ENCODE measurements at regions not wholly inside any gene's neighbourhood (a gene's known extent, or its start where the extent isn't known, plus 50 kb on each side); places are given as distances from the start of the nearest gene placed in this dataset.

DNA sequence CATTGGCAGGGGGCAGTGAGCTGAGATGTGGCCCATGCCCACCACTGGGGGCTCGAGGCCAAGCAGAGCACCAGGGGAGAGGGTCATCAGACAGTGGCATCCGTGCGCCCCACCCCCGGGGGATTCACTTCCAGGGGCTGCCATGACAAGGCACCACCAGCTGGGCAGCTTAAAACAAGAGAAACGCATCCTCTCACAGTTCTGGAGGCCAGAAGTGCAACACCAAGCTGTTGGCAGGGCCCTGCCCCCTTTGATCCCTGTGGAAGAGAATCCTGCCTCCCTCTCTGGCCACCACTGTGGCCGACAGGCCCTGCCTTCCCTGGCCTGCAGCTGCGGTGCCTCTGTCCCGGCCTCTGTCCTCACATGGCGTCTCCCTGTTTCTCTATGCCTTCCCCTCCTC lies 187.7 kb upstream of the ID2 start:
- H3K36me3 ChIP-seq (ENCODE audit: control insufficient read depth, insufficient read depth, low read length), result no peaks in the 10 kb centered on the region
- H3K4me3 ChIP-seq (ENCODE audit: insufficient read depth, low read depth, low read length, poor library complexity, severe bottlenecking), result no peak overlapping the region
- no peak for DNase-seq
- H3K9me3 ChIP-seq (ENCODE audit: control insufficient read depth, low read length), result no peaks in the 10 kb centered on the region
- H3K27ac ChIP-seq (ENCODE audit: insufficient read depth, low read length, poor library complexity, severe bottlenecking), result no peak overlapping the region
- peaks cover 8% of the 10 kb centered on the region for H3K4me1 ChIP-seq (ENCODE audit: control insufficient read depth, insufficient read depth, low read length, poor library complexity, severe bottlenecking)
- H3K27me3 ChIP-seq (replicated peaks; ENCODE audit: control insufficient read depth, insufficient read depth, low read length, poor library complexity, severe bottlenecking), result no peaks in the 10 kb centered on the region

DNA sequence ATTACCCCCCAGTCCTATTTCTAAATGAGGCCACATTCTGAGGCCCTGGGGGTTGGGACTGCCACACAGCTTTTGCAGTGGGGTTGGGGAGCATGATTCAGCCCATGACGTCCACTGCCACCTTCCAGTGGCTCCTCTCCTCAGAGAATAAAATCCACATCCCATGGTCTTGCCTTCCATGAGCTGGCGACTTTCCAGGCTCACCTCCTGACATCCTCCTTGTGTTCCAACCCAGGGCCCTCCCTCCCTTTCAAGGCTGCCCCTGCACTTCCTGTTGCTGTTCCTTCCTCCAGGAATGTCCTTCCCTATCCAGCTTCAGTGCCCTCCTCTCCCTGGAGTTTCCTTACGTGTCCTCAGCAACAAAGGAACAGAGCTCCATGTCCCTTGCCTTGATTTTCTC lies 187.3 kb upstream of the ID2 start:
- H3K4me1 ChIP-seq (ENCODE audit: control insufficient read depth, insufficient read depth, low read length, poor library complexity, severe bottlenecking), result peaks cover 4% of the 10 kb centered on the region
- H3K9me3 ChIP-seq (ENCODE audit: control insufficient read depth, low read length), result no peaks in the 10 kb centered on the region
- no peaks in the 10 kb centered on the region for H3K27me3 ChIP-seq (replicated peaks; ENCODE audit: control insufficient read depth, insufficient read depth, low read length, poor library complexity, severe bottlenecking)
- H3K27ac ChIP-seq (ENCODE audit: insufficient read depth, low read length, poor library complexity, severe bottlenecking), result no peak overlapping the region
- no peaks in the 10 kb centered on the region for H3K36me3 ChIP-seq (ENCODE audit: control insufficient read depth, insufficient read depth, low read length)
- DNase-seq, result no peak
- H3K4me3 ChIP-seq (ENCODE audit: insufficient read depth, low read depth, low read length, poor library complexity, severe bottlenecking), result no peak overlapping the region

DNA sequence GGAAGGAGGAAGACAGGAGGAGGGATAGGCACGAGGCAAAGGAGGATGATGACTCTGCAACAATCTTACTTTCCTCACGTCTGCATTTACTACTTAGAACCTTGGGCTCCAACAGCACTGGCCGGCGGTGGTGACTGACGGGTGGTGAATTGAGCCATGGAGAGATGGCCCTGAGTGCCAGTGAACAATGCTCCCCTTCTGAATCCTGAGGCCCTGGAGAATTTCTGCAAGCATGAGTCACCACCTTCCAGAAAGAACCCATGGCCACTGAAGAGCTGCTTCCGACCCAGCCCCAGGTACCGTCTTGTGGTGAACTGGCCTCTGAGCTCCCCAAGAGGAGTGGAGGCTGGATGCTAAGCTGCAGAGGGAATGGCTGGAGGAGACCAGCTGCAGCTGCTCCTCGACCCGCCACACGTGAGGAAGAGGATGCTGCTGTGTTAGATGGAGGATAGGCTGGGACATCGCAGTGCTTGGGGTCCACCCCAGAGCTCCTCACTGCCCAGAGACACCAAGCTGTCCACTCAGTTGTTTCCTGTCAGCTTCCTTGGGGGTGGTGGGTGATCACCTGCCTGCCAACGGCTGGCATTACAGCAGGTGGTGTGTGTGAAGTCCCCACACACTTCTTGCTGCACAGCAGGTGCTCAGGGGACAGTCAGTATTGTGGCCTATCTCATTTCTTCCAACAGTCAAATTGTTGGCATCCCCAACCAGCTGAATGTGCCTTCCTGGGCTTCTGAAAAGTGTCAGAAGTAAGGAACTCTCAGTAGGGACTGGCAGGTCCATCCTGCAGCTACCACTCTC lies 186.5 kb upstream of the ID2 start:
- Histone ChIP-seq H3K27me3 (replicated peaks; ENCODE audit: control insufficient read depth, insufficient read depth, low read length, poor library complexity, severe bottlenecking) (no peaks in the 10 kb centered on the region), H3K4me3 (ENCODE audit: insufficient read depth, low read depth, low read length, poor library complexity, severe bottlenecking) (no peak overlapping the region), H3K27ac (ENCODE audit: insufficient read depth, low read length, poor library complexity, severe bottlenecking) (no peak overlapping the region), H3K4me1 (ENCODE audit: control insufficient read depth, insufficient read depth, low read length, poor library complexity, severe bottlenecking) (no peaks in the 10 kb centered on the region), H3K36me3 (ENCODE audit: control insufficient read depth, insufficient read depth, low read length) (no peaks in the 10 kb centered on the region), H3K9me3 (ENCODE audit: control insufficient read depth, low read length) (no peaks in the 10 kb centered on the region)
- no peak for DNase-seq

DNA sequence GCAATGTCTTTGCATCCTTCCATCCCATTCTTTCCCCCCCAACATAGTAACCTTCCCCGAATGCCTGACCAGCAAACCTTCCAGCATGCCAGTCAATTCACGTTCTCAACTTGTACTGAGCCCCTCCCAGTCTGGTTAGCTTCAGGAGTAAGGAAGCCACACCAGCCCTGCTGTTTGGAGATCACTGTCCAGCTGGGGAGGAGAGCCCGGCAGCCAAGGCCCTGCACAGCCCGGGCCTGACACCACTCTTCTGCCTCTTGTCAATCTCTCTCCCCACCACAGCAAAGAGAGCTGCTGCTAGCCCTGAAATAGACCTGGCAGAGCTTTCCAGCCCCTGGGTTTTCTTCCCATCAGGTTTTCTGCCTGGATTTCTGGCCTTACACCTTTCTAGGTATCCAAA lies 185.8 kb upstream of the ID2 start:
- no peaks in the 10 kb centered on the region for H3K36me3 ChIP-seq (ENCODE audit: control insufficient read depth, insufficient read depth, low read length)
- H3K9me3 ChIP-seq (ENCODE audit: control insufficient read depth, low read length), result no peaks in the 10 kb centered on the region
- no peak overlapping the region for H3K4me3 ChIP-seq (ENCODE audit: insufficient read depth, low read depth, low read length, poor library complexity, severe bottlenecking)
- H3K27ac ChIP-seq (ENCODE audit: insufficient read depth, low read length, poor library complexity, severe bottlenecking), result no peak overlapping the region
- H3K4me1 ChIP-seq (ENCODE audit: control insufficient read depth, insufficient read depth, low read length, poor library complexity, severe bottlenecking), result no peaks in the 10 kb centered on the region
- DNase-seq, result no peak
- H3K27me3 ChIP-seq (replicated peaks; ENCODE audit: control insufficient read depth, insufficient read depth, low read length, poor library complexity, severe bottlenecking), result no peaks in the 10 kb centered on the region

DNA sequence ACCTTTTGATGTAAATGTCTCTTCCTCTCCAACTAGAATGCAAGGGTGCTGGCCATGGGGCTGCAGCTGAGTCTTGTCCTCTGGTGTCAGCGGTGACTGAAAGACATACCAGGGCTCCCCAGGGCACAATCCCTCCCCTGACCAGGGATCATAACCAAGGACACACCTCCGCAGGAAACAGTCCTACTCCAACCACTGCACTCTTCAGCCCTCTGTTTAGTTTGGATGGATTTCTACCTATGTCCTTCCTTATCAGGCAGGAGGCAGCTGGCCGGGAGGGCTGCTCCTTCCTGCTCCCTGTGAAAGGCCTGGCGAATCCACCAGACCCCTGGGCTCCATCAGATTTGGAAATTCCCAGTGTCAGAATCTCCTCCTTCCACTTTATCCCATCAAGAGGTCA lies 185.2 kb upstream of the ID2 start:
- Histone ChIP-seq H3K36me3 (ENCODE audit: control insufficient read depth, insufficient read depth, low read length) (no peaks in the 10 kb centered on the region), H3K4me1 (ENCODE audit: control insufficient read depth, insufficient read depth, low read length, poor library complexity, severe bottlenecking) (no peaks in the 10 kb centered on the region), H3K27me3 (replicated peaks; ENCODE audit: control insufficient read depth, insufficient read depth, low read length, poor library complexity, severe bottlenecking) (no peaks in the 10 kb centered on the region), H3K4me3 (ENCODE audit: insufficient read depth, low read depth, low read length, poor library complexity, severe bottlenecking) (no peak overlapping the region), H3K27ac (ENCODE audit: insufficient read depth, low read length, poor library complexity, severe bottlenecking) (no peak overlapping the region), H3K9me3 (ENCODE audit: control insufficient read depth, low read length) (no peaks in the 10 kb centered on the region)
- DNase-seq, result no peak

DNA sequence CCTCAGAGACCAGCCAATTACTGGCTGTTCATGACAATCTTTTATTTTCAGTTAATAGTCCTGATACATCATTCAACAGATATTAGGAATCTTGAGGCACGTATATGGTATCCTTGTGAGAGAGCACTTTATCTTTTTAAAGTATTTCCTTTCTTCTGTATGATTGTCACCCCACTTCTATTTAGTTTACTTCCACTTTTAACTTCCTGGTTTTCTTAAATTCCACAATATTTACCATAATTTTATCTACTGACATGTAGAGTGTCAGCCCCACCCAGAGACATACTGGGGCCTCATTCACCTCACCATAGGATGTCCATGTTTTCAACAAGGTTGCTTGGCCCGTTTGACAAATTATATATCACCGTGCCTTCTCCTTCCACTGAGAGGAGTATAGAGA lies 182.9 kb upstream of the ID2 start:
- Histone ChIP-seq H3K36me3 (ENCODE audit: control insufficient read depth, insufficient read depth, low read length) (no peaks in the 10 kb centered on the region), H3K4me3 (ENCODE audit: insufficient read depth, low read depth, low read length, poor library complexity, severe bottlenecking) (no peak overlapping the region)

DNA sequence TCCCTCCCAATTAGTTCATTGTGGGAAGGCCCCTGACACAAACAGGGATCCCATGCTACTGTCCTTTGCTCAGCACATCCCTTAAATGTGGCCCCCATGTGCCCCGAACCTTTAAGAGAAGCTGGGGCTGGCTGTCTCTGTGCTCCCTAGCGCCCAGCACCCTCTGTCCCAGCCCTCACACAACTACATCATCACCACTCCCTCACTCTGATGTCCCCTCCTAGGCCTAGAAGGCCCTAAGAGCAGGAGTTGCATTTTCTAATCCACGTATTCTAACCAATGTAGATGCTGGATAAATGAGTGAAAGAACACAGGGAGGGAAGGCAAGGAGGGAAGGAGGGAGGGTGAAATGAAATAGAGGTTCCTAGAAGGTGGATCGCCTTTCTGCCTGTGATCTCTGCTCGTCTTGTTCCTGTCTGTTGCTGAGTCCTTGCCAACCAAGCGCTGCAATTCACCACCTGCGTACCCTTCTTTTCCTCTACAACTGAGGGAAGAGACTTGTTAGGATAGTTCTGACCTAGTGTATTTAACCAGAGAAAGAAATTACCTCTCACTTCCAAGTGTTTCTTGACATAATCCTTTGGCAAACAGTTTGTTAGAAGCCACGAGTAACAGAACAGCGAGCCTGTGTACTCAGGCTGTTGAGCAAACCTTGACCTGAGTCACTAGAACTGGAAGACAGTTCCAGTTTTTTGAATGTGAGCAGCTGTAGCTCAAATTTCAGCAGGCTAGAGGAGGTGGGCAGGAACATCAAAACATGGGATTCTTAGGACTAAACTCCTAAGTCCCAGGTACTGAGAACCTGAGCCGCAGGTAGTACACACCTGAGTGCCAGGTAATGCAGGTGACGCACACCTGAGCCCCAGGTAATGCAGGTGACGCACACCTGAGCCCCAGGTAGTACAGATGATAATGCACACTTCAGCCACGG lies 181.5 kb upstream of the ID2 start:
- H3K4me3 ChIP-seq (ENCODE audit: insufficient read depth, low read depth, low read length, poor library complexity, severe bottlenecking), result no peak overlapping the region
- H3K36me3 ChIP-seq (ENCODE audit: control insufficient read depth, insufficient read depth, low read length), result no peaks in the 10 kb centered on the region
- H3K27me3 ChIP-seq (replicated peaks; ENCODE audit: control insufficient read depth, insufficient read depth, low read length, poor library complexity, severe bottlenecking), result no peaks in the 10 kb centered on the region
- H3K27ac ChIP-seq (ENCODE audit: insufficient read depth, low read length, poor library complexity, severe bottlenecking), result no peak overlapping the region
- DNase-seq, result no peak
- H3K4me1 ChIP-seq (ENCODE audit: control insufficient read depth, insufficient read depth, low read length, poor library complexity, severe bottlenecking), result no peaks in the 10 kb centered on the region
- no peaks in the 10 kb centered on the region for H3K9me3 ChIP-seq (ENCODE audit: control insufficient read depth, low read length)

More for the DNA sequence above, 182.9 kb upstream of the ID2 start:
- no peak for DNase-seq
- no peaks in the 10 kb centered on the region for H3K27me3 ChIP-seq (replicated peaks; ENCODE audit: control insufficient read depth, insufficient read depth, low read length, poor library complexity, severe bottlenecking)
- H3K4me1 ChIP-seq (ENCODE audit: control insufficient read depth, insufficient read depth, low read length, poor library complexity, severe bottlenecking), result no peaks in the 10 kb centered on the region
- H3K9me3 ChIP-seq (ENCODE audit: control insufficient read depth, low read length), result no peaks in the 10 kb centered on the region
- no peak overlapping the region for H3K27ac ChIP-seq (ENCODE audit: insufficient read depth, low read length, poor library complexity, severe bottlenecking)

DNA sequence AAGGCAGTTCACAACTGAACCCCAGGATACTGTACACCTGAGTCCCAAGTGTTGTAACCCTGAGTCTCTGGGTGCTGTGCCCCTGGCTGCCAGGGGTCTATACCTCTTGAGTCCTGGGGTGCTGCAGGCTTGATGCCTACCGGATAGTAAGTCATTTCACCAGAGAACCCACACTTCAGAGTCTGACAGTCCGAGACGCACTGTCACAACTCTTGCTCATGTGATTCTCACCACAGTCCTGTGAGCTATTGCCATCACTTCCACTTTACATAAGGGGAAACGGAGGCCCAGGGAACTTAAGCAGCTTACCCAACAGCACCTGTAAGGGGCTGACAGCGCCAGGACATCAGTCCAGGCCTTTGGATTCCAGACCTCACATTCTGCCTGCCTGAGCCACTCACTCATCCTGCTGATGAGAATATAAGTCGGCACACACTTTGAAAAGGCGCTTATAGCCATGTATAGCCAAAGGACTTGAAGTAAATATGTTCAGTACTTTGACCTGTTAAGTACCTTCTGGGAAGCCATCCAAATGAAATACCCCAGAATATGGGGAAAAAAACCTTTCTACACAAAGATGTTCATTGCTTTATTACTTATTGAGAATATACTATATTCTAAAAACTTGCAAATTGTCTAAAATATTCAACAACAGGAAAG lies 180.7 kb upstream of the ID2 start:
- Histone ChIP-seq H3K27ac (ENCODE audit: insufficient read depth, low read length, poor library complexity, severe bottlenecking) (no peak overlapping the region), H3K27me3 (replicated peaks; ENCODE audit: control insufficient read depth, insufficient read depth, low read length, poor library complexity, severe bottlenecking) (no peaks in the 10 kb centered on the region), H3K4me3 (ENCODE audit: insufficient read depth, low read depth, low read length, poor library complexity, severe bottlenecking) (no peak overlapping the region), H3K9me3 (ENCODE audit: control insufficient read depth, low read length) (no peaks in the 10 kb centered on the region), H3K4me1 (ENCODE audit: control insufficient read depth, insufficient read depth, low read length, poor library complexity, severe bottlenecking) (no peaks in the 10 kb centered on the region), H3K36me3 (ENCODE audit: control insufficient read depth, insufficient read depth, low read length) (no peaks in the 10 kb centered on the region)
- no peak for DNase-seq

DNA sequence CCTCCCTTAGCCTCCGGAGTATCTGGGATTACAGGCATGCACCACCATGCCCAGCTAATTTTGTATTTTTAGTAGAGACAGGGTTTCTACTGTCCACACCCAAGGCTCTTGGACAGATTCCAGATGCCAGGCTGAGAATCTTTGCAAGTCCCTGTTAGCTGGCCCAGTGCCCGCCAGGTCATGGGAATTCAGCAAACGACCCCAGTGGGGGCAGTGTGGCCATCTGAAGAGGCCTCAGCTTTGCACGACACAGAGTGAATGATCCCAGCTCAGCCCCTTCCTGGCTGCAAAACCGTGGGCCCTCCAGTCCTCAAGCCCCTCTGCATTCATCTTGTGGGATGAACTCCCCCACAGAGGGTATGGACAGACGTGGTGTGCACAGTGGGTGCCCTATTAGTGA lies 179.5 kb upstream of the ID2 start:
- no peak overlapping the region for H3K27ac ChIP-seq (ENCODE audit: insufficient read depth, low read length, poor library complexity, severe bottlenecking)

More for the DNA sequence above, 179.5 kb upstream of the ID2 start:
- Histone ChIP-seq H3K9me3 (ENCODE audit: control insufficient read depth, low read length) (no peaks in the 10 kb centered on the region), H3K36me3 (ENCODE audit: control insufficient read depth, insufficient read depth, low read length) (no peaks in the 10 kb centered on the region), H3K4me1 (ENCODE audit: control insufficient read depth, insufficient read depth, low read length, poor library complexity, severe bottlenecking) (no peaks in the 10 kb centered on the region), H3K4me3 (ENCODE audit: insufficient read depth, low read depth, low read length, poor library complexity, severe bottlenecking) (no peak overlapping the region), H3K27me3 (replicated peaks; ENCODE audit: control insufficient read depth, insufficient read depth, low read length, poor library complexity, severe bottlenecking) (no peaks in the 10 kb centered on the region)
- DNase-seq, result no peak

All from effector memory CD4-positive, alpha-beta T cell (primary cell).